Type B pancreatic cell (in vitro differentiated cells): ENCODE measurements at regions not wholly inside any gene's neighbourhood (a gene's known extent, or its start where the extent isn't known, plus 50 kb on each side); places are given as distances from the start of the nearest gene placed in this dataset.
"Not testable (repeated sequence)": the region's sequence is repeated elsewhere in the genome, so short reads cannot be mapped to it uniquely, and the experiment has no call there.

Experiments
- DNase-seq: peaks from one replicate; pipeline ENCODE4 v3.0.0; 2021; ENCODE audit warnings: mixed read lengths; ENCODE audit not compliant: unreplicated experiment; ENCODE audit errors: extremely low spot score
- H3K27ac Mint-ChIP-seq: 2 replicates; pipeline ENCODE4 v1.8.0; 2021; ENCODE audit warnings: mild to moderate bottlenecking, mixed read lengths
- H3K27me3 Mint-ChIP-seq: 2 replicates; pipeline ENCODE4 v1.8.0; 2021; ENCODE audit warnings: mixed read lengths
- H3K36me3 Mint-ChIP-seq: 2 replicates; pipeline ENCODE4 v1.8.0; 2021; ENCODE audit warnings: mixed read lengths
- H3K4me1 Mint-ChIP-seq: one replicate; pipeline ENCODE4 v1.8.0; 2021; ENCODE audit warnings: mixed read lengths; ENCODE audit not compliant: unreplicated experiment
- H3K4me3 Mint-ChIP-seq: 2 replicates; pipeline ENCODE4 v1.8.0; 2021; ENCODE audit warnings: mild to moderate bottlenecking, mixed read lengths
- H3K9me3 Mint-ChIP-seq: 2 replicates; pipeline ENCODE4 v1.8.0; 2021; ENCODE audit warnings: mixed read lengths
- TF ChIP-seq, protein P1 (sequence below): fragments of 200-600 bp; sonication (generic); conservative IDR thresholded peaks from 2 replicates; pipeline ENCODE4 v1.5.0; 2021; ENCODE audit warnings: antibody characterized with exemption, mild to moderate bottlenecking

DNA sequence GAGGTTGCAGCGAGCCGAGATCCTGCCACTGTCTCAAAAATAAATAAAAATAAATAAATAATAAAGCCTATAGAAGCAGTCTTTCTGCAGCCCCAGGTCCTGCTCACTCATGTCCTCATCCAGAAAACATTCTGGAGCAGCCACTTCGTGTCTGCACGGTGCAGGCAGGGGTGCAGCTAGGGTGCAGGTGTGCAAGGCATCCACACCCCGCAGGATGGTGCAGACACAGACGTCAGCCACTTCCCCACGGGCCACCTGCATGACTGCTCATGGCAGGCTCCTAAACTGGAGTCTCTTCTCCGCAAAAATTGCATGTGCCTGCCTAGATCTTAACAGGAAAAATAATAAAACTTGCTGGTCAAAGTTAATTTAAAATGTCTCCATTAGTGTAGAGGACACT lies 80.2 kb upstream of the SNTG2 start:
- H3K9me3 Mint-ChIP-seq: no peaks in the 10 kb centered on the region
- peaks cover 22% of the 10 kb centered on the region for H3K4me1 Mint-ChIP-seq
- no peaks in the 10 kb centered on the region for H3K36me3 Mint-ChIP-seq
- no peak overlapping the region for H3K4me3 Mint-ChIP-seq
- H3K27ac Mint-ChIP-seq: no peak overlapping the region
- TF ChIP-seq, protein P1, sequence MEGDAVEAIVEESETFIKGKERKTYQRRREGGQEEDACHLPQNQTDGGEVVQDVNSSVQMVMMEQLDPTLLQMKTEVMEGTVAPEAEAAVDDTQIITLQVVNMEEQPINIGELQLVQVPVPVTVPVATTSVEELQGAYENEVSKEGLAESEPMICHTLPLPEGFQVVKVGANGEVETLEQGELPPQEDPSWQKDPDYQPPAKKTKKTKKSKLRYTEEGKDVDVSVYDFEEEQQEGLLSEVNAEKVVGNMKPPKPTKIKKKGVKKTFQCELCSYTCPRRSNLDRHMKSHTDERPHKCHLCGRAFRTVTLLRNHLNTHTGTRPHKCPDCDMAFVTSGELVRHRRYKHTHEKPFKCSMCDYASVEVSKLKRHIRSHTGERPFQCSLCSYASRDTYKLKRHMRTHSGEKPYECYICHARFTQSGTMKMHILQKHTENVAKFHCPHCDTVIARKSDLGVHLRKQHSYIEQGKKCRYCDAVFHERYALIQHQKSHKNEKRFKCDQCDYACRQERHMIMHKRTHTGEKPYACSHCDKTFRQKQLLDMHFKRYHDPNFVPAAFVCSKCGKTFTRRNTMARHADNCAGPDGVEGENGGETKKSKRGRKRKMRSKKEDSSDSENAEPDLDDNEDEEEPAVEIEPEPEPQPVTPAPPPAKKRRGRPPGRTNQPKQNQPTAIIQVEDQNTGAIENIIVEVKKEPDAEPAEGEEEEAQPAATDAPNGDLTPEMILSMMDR: no peak
- H3K27me3 Mint-ChIP-seq: peaks cover 13% of the 10 kb centered on the region
- no peak for DNase-seq

DNA sequence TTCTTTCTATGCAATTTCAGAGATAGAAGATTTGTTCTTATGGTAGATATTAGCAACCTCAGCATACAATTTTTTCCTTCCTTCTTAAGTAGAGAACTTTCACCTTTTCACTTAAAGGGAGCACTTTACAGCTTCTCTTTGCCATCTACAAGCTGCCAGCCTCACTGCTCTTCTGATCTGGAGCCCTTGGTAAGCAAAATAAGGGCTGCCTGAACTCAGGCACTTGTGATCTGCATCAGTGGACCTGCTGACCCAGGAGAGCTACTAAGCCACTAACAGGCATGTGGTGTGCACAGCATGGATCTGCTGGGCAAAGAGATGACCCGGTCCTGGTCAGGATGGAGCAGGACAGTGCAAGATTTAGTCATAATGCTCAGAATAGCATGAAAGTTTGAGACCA lies 80.8 kb upstream of the SNTG2 start:
- H3K4me3 Mint-ChIP-seq: no peak overlapping the region
- TF ChIP-seq, protein P1: no peak
- H3K9me3 Mint-ChIP-seq: no peaks in the 10 kb centered on the region
- peaks cover 13% of the 10 kb centered on the region for H3K27me3 Mint-ChIP-seq
- H3K27ac Mint-ChIP-seq: no peak overlapping the region
- peaks cover 25% of the 10 kb centered on the region for H3K4me1 Mint-ChIP-seq
- DNase-seq: no peak
- no peaks in the 10 kb centered on the region for H3K36me3 Mint-ChIP-seq

DNA sequence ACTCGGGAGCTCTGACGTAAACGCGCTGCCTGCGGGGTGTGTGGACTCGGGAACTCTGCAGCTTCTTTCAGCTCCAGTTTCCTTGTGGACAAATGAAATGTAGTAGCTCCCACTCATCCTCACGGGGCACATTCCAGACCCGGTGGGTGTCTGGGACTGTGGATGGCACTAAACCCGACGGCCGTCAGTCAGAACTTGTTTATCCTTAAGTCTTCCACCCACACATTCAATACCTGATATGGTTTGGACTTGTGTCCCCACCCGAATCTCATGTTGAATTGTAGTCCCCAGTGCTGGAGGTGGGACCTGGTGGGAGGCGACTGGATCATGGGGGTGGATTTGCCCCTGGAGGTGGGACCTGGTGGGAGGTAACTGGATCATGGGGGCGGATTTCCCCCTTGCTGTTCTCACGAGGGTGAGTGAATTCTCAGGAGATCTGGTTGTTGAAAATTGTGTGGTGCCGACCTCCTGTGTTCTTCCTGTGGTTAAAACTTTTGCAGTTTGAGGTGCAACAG lies 81.2 kb upstream of the SNTG2 start:
- Mint-ChIP-seq H3K36me3 (no peaks in the 10 kb centered on the region), H3K27me3 (peaks cover 13% of the 10 kb centered on the region), H3K4me3 (no peak overlapping the region), H3K4me1 (peaks cover 25% of the 10 kb centered on the region), H3K9me3 (no peaks in the 10 kb centered on the region), H3K27ac (no peak overlapping the region)
- TF ChIP-seq, protein P1: no peak
- DNase-seq: no peak

DNA sequence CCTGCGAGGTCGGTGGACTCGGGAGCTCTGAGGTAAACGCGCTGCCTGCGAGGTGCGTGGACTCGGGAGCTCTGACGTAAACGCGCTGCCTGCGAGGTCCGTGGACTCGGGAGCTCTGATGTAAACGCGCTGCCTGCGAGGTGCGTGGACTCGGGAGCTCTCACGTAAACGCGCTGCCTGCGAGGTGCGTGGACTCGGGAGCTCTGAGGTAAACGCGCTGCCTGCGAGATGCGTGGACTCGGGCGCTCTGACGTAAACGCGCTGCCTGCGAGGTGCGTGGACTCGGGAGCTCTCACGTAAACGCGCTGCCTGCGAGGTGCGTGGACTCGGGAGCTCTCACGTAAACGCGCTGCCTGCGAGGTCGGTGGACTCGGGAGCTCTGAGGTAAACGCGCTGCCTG lies 81.8 kb upstream of the SNTG2 start:
- H3K4me3 Mint-ChIP-seq, H3K9me3 Mint-ChIP-seq, H3K27ac Mint-ChIP-seq, DNase-seq, H3K36me3 Mint-ChIP-seq: not testable (repeated sequence)
- Mint-ChIP-seq H3K4me1 (peaks cover 25% of the 10 kb centered on the region), H3K27me3 (peaks cover 13% of the 10 kb centered on the region)

DNA sequence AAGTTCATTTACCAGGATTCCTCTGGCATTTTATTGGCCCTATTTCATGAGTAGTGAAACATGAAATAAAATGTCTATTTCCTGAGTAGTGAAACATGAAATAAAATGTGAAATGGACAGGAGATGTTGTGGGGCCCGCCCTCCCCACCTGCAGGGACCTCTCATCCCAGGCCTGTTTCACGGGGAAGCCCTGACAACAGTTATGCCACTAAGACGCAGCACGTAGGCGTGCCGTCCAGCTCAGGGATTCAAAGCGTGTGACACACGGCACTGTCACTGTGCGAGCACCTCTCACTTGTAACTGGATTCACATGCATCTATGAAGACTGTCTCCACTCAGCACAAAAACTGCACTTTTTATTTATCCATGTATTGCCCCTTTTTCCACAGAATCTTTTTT lies 83.4 kb upstream of the SNTG2 start:
- DNase-seq: no peak
- H3K4me1 Mint-ChIP-seq: peaks cover 25% of the 10 kb centered on the region
- H3K9me3 Mint-ChIP-seq: no peaks in the 10 kb centered on the region
- H3K36me3 Mint-ChIP-seq: no peaks in the 10 kb centered on the region
- TF ChIP-seq, protein P1: no peak
- H3K4me3 Mint-ChIP-seq: no peak overlapping the region
- H3K27me3 Mint-ChIP-seq: peaks cover 22% of the 10 kb centered on the region
- H3K27ac Mint-ChIP-seq: no peak overlapping the region

DNA sequence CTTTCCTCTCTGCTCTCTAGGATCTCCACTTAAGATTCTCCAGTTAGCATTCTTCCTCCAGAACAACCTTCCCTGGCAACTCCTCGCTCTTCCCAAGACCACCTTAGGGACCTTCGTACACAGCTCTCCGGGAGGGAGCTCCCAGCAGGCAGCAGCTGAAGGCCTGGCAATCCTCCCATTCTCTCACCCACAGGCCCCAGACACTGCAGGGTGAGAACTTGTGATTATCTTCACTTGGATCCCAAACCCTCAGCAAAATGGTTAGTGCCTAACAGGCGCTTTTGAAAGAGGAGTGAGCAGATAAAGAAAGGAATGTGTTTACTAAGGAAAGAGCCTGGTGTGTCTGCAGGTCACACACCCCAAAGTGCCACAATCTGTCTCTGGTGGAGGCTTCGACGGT lies 83.8 kb upstream of the SNTG2 start:
- Mint-ChIP-seq H3K27me3 (peaks cover 25% of the 10 kb centered on the region), H3K36me3 (no peaks in the 10 kb centered on the region), H3K27ac (no peak overlapping the region), H3K4me1 (peaks cover 28% of the 10 kb centered on the region), H3K4me3 (no peak overlapping the region), H3K9me3 (no peaks in the 10 kb centered on the region)
- TF ChIP-seq, protein P1: no peak
- DNase-seq: no peak
